Mammary epithelial cell (primary cell): ENCODE measurements at regions not wholly inside any gene's neighbourhood (a gene's known extent, or its start where the extent isn't known, plus 50 kb on each side); places are given as distances from the start of the nearest gene placed in this dataset.

ENCODE experiments used
- CTCF ChIP-seq, 2 donors: IDR thresholded peaks in 1 of 2; conservative IDR thresholded peaks in 1 of 2; 2 replicates each; pipeline ENCODE4 v1.5.1; 2011 to 2012; ENCODE audit warnings: inconsistent platforms in 2 of 2, low read length in 2 of 2, mild to moderate bottlenecking in 2 of 2, control low read depth in 1 of 2, low read depth in 1 of 2; ENCODE audit not compliant: insufficient read depth in 1 of 2; ENCODE audit errors: extremely low read depth in 1 of 2
- EZH2 ChIP-seq: IDR thresholded peaks from 2 replicates; pipeline ENCODE4 v1.6.1; 2012; ENCODE audit warnings: low read length, inconsistent platforms, borderline replicate concordance

- no peak for TF ChIP-seq CTCF (conservative IDR thresholded peaks at IDR 0.05 in 1 of 2, IDR thresholded peaks at IDR 0.05 in 1 of 2; ENCODE audit: extremely low read depth in 1 of 2, insufficient read depth in 1 of 2, low read depth in 1 of 2, low read length in 2 of 2)
- TF ChIP-seq EZH2, result no peak
Measured at GRCh38 chr2:13533524-13533922, 816.8 kb downstream of the TRIB2 start.
